Endothelial cell (in vitro differentiated cells): ENCODE measurements at regions not wholly inside any gene's neighbourhood (a gene's known extent, or its start where the extent isn't known, plus 50 kb on each side); places are given as distances from the start of the nearest gene placed in this dataset.
A peak's percentile ranks its signal among the peaks of the same experiment; 100 is the strongest.
"Not testable (repeated sequence)": the region's sequence is repeated elsewhere in the genome, so short reads cannot be mapped to it uniquely, and the experiment has no call there.

Experiments
- DNase-seq: peaks from one replicate; pipeline ENCODE4 v3.0.0; 2021; ENCODE audit warnings: low spot score
- H3K27ac Mint-ChIP-seq: one replicate; pipeline ENCODE4 v1.8.0; 2021; ENCODE audit warnings: mixed read lengths, inconsistent platforms; ENCODE audit not compliant: unreplicated experiment
- H3K27me3 Mint-ChIP-seq: one replicate; pipeline ENCODE4 v1.8.0; 2021; ENCODE audit warnings: mild to moderate bottlenecking, moderate library complexity, mixed read lengths, inconsistent platforms; ENCODE audit not compliant: unreplicated experiment
- H3K36me3 Mint-ChIP-seq: one replicate; pipeline ENCODE4 v1.8.0; 2021; ENCODE audit warnings: mild to moderate bottlenecking, low read depth, mixed read lengths, inconsistent platforms; ENCODE audit not compliant: unreplicated experiment
- H3K4me1 Mint-ChIP-seq: one replicate; pipeline ENCODE4 v1.8.0; 2021; ENCODE audit warnings: mild to moderate bottlenecking, mixed read lengths, inconsistent platforms; ENCODE audit not compliant: unreplicated experiment
- H3K4me3 Mint-ChIP-seq: one replicate; pipeline ENCODE4 v1.8.0; 2021; ENCODE audit warnings: mild to moderate bottlenecking, mixed read lengths, inconsistent platforms; ENCODE audit not compliant: unreplicated experiment
- H3K9me3 Mint-ChIP-seq: one replicate; pipeline ENCODE4 v1.8.0; 2021; ENCODE audit warnings: mixed read lengths, inconsistent platforms; ENCODE audit not compliant: unreplicated experiment

DNA sequence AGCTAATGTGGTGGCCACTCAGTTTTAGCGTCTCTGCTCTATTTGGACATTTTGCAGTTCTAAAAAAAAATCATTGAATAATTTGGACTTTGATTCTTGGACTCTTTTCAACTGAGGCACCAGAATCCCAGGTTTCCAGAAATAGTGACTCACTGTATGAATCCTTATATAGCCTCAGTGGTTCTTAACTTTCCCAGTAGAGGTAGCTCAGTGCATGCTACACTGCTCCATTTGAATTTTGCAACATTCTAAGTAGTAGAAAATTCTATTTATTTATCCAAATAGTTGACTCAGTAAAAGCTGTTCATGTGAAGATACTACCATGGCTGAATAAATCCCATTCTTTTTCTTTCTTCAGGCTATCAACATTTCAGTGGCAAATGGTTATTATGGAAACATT is 1544.0 kb downstream of the RPIA start:
- not testable (repeated sequence) for H3K27ac Mint-ChIP-seq, H3K36me3 Mint-ChIP-seq, H3K4me1 Mint-ChIP-seq, DNase-seq, H3K4me3 Mint-ChIP-seq, H3K9me3 Mint-ChIP-seq, H3K27me3 Mint-ChIP-seq

GRCh38 chr2:90237923-90238361 is 1546.5 kb downstream of the RPIA start:
- H3K9me3 Mint-ChIP-seq, H3K4me1 Mint-ChIP-seq, H3K27me3 Mint-ChIP-seq, H3K4me3 Mint-ChIP-seq, H3K27ac Mint-ChIP-seq, H3K36me3 Mint-ChIP-seq: not testable (repeated sequence)
- peak; percentile 66 for DNase-seq

- not testable (repeated sequence) for H3K9me3 Mint-ChIP-seq, H3K36me3 Mint-ChIP-seq, H3K27me3 Mint-ChIP-seq, DNase-seq, H3K27ac Mint-ChIP-seq, H3K4me1 Mint-ChIP-seq
- peak overlapping the region; percentile 68 for H3K4me3 Mint-ChIP-seq
These were observed 1547.2 kb downstream of the RPIA start for GRCh38 chr2:90238505-90239230.

- not testable (repeated sequence) for H3K27ac Mint-ChIP-seq, H3K9me3 Mint-ChIP-seq, H3K27me3 Mint-ChIP-seq, H3K36me3 Mint-ChIP-seq, H3K4me1 Mint-ChIP-seq, DNase-seq, H3K4me3 Mint-ChIP-seq
These were observed 1548.3 kb downstream of the RPIA start for GRCh38 chr2:90239769-90240168.

GRCh38 chr2:90244902-90245765 is 1553.7 kb downstream of the RPIA start:
- DNase-seq, H3K27ac Mint-ChIP-seq, H3K27me3 Mint-ChIP-seq, H3K36me3 Mint-ChIP-seq, H3K4me1 Mint-ChIP-seq, H3K4me3 Mint-ChIP-seq, H3K9me3 Mint-ChIP-seq: not testable (repeated sequence)

- not testable (repeated sequence) for H3K4me3 Mint-ChIP-seq, H3K9me3 Mint-ChIP-seq, H3K27me3 Mint-ChIP-seq, H3K27ac Mint-ChIP-seq, H3K4me1 Mint-ChIP-seq, H3K36me3 Mint-ChIP-seq, DNase-seq
These were observed 1556.9 kb downstream of the RPIA start for GRCh38 chr2:90248400-90248799.

DNA sequence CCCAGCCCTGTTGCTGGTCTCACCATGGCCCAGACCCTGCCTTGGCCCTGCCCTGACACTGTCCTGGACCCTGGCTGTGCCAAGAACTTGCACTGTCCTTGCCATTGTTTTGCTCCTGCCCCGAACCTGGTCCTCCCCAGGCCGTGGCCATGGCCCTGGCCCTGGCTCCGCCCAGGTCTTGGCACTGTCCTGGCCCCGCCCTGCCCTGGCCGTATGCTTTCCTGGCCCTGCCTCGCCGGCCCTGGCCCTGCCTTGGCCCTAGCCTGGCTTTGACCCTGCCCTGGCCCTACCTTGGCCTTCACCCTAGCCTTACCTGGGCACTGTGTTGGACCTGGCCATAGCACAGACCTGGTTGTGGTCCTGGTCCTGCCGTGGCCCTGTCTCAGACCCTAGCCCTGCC is 1558.9 kb downstream of the RPIA start:
- H3K27me3 Mint-ChIP-seq, H3K4me3 Mint-ChIP-seq, H3K4me1 Mint-ChIP-seq, H3K9me3 Mint-ChIP-seq, DNase-seq, H3K27ac Mint-ChIP-seq, H3K36me3 Mint-ChIP-seq: not testable (repeated sequence)

DNA sequence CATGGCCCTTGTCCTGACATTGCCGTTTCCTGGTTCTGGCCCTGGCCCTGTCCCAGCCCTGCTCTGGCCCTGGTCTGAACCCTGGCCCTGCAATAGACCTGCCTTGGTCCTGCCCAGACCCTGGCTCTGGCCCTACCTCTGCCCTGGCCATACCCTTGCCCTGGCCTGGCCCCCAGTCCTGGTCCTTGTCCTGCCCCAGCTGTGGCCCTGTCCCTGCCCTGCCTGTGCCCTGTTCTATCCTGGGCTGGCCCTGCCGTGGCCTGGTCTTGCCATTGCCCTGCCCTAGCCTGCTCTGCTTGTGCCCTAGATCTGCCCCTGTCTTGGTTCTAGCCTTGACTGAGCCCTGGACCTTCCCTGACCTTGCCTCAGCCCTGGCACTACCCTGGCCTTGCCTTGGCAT is 1560.1 kb downstream of the RPIA start:
- not testable (repeated sequence) for H3K4me3 Mint-ChIP-seq, H3K4me1 Mint-ChIP-seq, H3K9me3 Mint-ChIP-seq, H3K36me3 Mint-ChIP-seq, H3K27ac Mint-ChIP-seq, DNase-seq, H3K27me3 Mint-ChIP-seq

- not testable (repeated sequence) for DNase-seq, H3K4me1 Mint-ChIP-seq, H3K27ac Mint-ChIP-seq, H3K27me3 Mint-ChIP-seq, H3K36me3 Mint-ChIP-seq, H3K4me3 Mint-ChIP-seq
- H3K9me3 Mint-ChIP-seq: peaks cover 13% of the 10 kb centered on the region
These were observed 1561.8 kb downstream of the RPIA start for GRCh38 chr2:90253306-90253705.

- H3K4me3 Mint-ChIP-seq, H3K36me3 Mint-ChIP-seq, H3K27ac Mint-ChIP-seq, H3K4me1 Mint-ChIP-seq, H3K27me3 Mint-ChIP-seq, H3K9me3 Mint-ChIP-seq, DNase-seq: not testable (repeated sequence)
These were observed 1575.4 kb downstream of the RPIA start for GRCh38 chr2:90266888-90267287.

DNA sequence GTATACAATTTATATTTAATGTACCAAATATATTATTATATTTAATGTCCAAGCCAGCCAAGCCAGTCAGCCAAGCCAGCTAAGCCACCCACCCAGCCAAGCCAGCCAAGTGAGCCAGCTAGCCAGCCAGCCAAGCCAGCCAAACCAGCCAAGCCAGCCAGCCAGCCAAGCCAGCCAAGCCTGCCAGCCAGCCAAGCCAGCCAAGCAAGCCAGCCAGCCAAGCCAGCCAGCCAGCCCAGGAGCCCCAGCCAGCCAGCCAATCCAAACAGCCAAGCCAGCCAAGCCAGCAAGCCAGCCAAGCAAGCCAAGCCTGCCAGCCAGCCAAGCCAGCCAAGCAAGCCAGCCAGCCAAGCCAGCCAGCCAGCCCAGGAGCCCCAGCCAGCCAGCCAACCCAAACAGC is 1596.3 kb downstream of the RPIA start:
- not testable (repeated sequence) for DNase-seq, H3K27me3 Mint-ChIP-seq, H3K4me3 Mint-ChIP-seq, H3K27ac Mint-ChIP-seq, H3K36me3 Mint-ChIP-seq, H3K9me3 Mint-ChIP-seq, H3K4me1 Mint-ChIP-seq

DNA sequence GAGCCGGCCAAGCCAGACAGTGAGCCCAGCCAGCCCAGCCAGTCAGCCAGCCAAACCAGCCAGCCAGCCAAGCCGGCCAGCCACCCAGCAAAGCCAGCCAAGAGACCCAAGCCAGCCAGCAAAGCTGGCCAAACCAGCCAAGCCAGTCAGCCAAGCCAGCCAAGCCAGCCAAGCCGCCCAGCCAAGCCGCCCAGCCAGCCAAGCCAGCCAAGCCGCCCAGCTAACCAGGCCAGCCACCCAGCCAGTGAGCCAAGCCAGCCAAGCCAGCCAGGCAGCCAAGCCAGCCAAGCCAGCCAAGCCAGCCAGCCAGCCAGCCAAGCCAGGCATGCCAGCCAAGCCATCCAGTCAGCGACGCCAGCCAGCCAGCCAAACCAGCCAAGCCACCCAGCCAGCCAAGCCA is 1596.9 kb downstream of the RPIA start:
- not testable (repeated sequence) for DNase-seq, H3K27ac Mint-ChIP-seq, H3K9me3 Mint-ChIP-seq, H3K27me3 Mint-ChIP-seq, H3K4me3 Mint-ChIP-seq, H3K4me1 Mint-ChIP-seq, H3K36me3 Mint-ChIP-seq
